Endothelial cell (in vitro differentiated cells): ENCODE measurements at regions not wholly inside any gene's neighbourhood (a gene's known extent, or its start where the extent isn't known, plus 50 kb on each side); places are given as distances from the start of the nearest gene placed in this dataset.
"Not testable (repeated sequence)": the region's sequence is repeated elsewhere in the genome, so short reads cannot be mapped to it uniquely, and the experiment has no call there.

Experiments used
- DNase-seq: peaks from one replicate; pipeline ENCODE4 v3.0.0; 2021; ENCODE audit warnings: low spot score
- H3K27ac Mint-ChIP-seq: one replicate; pipeline ENCODE4 v1.8.0; 2021; ENCODE audit warnings: mixed read lengths, inconsistent platforms; ENCODE audit not compliant: unreplicated experiment
- H3K27me3 Mint-ChIP-seq: one replicate; pipeline ENCODE4 v1.8.0; 2021; ENCODE audit warnings: mild to moderate bottlenecking, moderate library complexity, mixed read lengths, inconsistent platforms; ENCODE audit not compliant: unreplicated experiment
- H3K36me3 Mint-ChIP-seq: one replicate; pipeline ENCODE4 v1.8.0; 2021; ENCODE audit warnings: mild to moderate bottlenecking, low read depth, mixed read lengths, inconsistent platforms; ENCODE audit not compliant: unreplicated experiment
- H3K4me1 Mint-ChIP-seq: one replicate; pipeline ENCODE4 v1.8.0; 2021; ENCODE audit warnings: mild to moderate bottlenecking, mixed read lengths, inconsistent platforms; ENCODE audit not compliant: unreplicated experiment
- H3K4me3 Mint-ChIP-seq: one replicate; pipeline ENCODE4 v1.8.0; 2021; ENCODE audit warnings: mild to moderate bottlenecking, mixed read lengths, inconsistent platforms; ENCODE audit not compliant: unreplicated experiment
- H3K9me3 Mint-ChIP-seq: one replicate; pipeline ENCODE4 v1.8.0; 2021; ENCODE audit warnings: mixed read lengths, inconsistent platforms; ENCODE audit not compliant: unreplicated experiment
- TF ChIP-seq, protein P1 (sequence below): fragments of 200-600 bp; sonication (generic); IDR thresholded peaks from one replicate; pipeline ENCODE4 v1.5.0; 2021; ENCODE audit warnings: antibody characterized with exemption; ENCODE audit not compliant: unreplicated experiment

DNA sequence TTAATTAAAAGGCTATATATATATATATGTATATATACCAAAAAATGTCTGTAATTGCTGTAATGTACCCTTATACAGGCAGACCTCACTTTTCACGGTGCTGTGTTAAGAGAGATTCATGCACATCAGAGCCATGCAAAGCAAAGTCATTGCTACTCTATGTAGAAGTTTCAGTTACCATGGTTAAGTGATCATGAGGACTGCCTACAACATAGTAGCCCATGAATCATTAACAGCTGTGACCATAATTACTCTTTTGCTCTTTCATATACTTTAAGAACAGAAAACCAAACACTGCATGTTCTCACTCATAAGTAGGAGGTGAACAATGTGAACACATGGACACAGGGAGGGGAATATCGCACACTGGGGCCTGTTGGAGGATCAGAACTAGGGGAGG is 225.3 kb upstream of the EPHA3 start:
- Mint-ChIP-seq H3K36me3 (no peaks in the 10 kb centered on the region), H3K9me3 (no peaks in the 10 kb centered on the region), H3K27me3 (peaks cover 1% of the 10 kb centered on the region), H3K4me1 (no peaks in the 10 kb centered on the region), H3K27ac (no peak overlapping the region), H3K4me3 (no peak overlapping the region)
- DNase-seq: no peak
- TF ChIP-seq, protein P1, sequence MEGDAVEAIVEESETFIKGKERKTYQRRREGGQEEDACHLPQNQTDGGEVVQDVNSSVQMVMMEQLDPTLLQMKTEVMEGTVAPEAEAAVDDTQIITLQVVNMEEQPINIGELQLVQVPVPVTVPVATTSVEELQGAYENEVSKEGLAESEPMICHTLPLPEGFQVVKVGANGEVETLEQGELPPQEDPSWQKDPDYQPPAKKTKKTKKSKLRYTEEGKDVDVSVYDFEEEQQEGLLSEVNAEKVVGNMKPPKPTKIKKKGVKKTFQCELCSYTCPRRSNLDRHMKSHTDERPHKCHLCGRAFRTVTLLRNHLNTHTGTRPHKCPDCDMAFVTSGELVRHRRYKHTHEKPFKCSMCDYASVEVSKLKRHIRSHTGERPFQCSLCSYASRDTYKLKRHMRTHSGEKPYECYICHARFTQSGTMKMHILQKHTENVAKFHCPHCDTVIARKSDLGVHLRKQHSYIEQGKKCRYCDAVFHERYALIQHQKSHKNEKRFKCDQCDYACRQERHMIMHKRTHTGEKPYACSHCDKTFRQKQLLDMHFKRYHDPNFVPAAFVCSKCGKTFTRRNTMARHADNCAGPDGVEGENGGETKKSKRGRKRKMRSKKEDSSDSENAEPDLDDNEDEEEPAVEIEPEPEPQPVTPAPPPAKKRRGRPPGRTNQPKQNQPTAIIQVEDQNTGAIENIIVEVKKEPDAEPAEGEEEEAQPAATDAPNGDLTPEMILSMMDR: no peak

DNA sequence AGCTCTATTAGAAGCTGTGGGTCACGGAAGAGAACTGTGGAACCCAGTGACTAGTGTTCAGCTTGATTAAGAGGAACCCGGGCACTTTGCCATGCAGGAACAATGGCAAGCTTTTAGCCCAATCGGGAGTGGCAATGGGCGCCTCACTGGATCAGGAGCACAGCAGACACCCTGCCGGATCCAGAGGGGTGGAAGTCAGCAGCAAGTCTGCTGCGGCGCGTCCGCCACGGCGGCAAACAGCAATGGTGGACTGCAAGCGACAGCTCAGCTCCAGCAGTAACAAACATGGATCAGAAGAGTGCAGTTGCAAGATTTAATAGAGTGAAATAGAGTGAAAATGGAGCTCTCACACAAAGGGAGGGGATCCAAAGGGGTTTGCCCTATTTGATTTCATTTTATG is 220.8 kb upstream of the EPHA3 start:
- DNase-seq, H3K27me3 Mint-ChIP-seq, H3K4me1 Mint-ChIP-seq, H3K36me3 Mint-ChIP-seq, H3K27ac Mint-ChIP-seq, H3K4me3 Mint-ChIP-seq, H3K9me3 Mint-ChIP-seq: not testable (repeated sequence)

DNA sequence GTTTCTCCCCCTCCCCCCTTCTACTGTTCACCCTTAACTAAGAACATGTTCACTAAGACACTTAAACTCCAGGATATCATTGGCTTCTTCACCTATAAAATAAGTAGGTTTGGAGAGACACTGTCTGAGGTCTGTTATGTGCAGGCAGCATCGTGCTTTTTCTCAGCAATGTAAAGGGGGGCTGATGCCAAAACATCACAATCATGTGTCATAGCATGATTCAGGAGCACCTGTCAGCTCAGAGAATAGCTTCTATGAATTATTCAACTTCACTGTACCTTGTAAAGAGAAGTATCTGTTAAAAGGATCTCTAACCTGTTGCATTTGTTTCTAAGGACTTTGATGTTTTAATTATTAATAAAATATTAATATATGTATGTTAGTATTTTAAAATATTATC is 211.4 kb upstream of the EPHA3 start:
- Mint-ChIP-seq H3K36me3 (no peaks in the 10 kb centered on the region), H3K9me3 (no peaks in the 10 kb centered on the region), H3K27me3 (peaks cover 1% of the 10 kb centered on the region), H3K4me3 (no peak overlapping the region), H3K27ac (no peak overlapping the region), H3K4me1 (no peaks in the 10 kb centered on the region)
- TF ChIP-seq, protein P1: no peak
- DNase-seq: no peak

DNA sequence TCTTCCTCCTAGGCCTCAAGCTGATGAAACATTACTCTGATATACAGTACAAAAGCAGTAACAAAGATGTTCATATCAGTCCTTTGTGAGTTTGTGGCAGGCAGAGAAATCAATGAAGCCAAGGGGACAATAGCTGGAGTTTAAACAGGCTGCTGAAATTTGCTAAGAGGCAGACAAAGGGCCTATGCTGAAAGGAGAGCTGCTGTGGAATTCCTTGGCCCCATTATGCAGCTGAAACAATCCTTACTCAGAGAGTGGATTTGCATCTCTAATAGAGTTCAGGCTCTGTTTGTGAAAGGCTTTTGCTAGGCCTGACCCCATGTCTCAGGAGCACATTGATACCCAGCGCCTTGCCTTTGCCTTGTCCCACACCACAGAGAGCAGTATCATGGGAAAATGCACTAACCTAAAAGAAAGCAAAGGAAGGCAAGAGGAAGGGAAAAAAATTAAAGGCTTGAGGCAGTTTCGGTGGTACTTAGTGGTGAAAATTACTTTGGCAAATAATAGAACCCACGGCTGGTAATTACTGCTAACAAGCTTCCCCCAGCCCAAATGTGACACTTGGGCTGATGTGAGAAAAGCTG is 195.0 kb upstream of the EPHA3 start:
- TF ChIP-seq, protein P1: no peak
- no peaks in the 10 kb centered on the region for H3K36me3 Mint-ChIP-seq
- no peak overlapping the region for H3K27ac Mint-ChIP-seq
- no peaks in the 10 kb centered on the region for H3K4me1 Mint-ChIP-seq
- H3K4me3 Mint-ChIP-seq: no peak overlapping the region
- DNase-seq: peak; percentile 3
- no peaks in the 10 kb centered on the region for H3K9me3 Mint-ChIP-seq
- no peaks in the 10 kb centered on the region for H3K27me3 Mint-ChIP-seq

DNA sequence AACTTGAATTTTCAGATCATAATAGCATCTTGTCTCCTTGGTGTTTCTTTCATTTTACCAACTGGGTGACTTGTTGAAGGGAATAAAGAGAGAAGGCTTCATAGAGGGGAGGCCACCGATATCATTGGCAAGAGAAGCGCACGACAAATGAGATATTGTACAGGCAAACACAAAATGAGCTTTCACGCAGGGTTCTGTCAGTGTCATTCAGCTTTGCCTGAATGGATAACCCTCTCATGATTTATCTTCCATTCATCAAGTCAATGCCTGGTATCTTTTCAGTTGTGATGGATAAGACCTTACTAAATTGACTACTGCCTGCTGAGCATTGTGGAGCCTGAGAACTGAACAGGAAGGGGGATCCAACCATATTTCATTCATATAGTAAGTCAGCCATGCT is 188.6 kb upstream of the EPHA3 start:
- Mint-ChIP-seq H3K27ac (no peak overlapping the region), H3K4me3 (no peak overlapping the region), H3K4me1 (no peaks in the 10 kb centered on the region), H3K36me3 (no peaks in the 10 kb centered on the region), H3K9me3 (no peaks in the 10 kb centered on the region), H3K27me3 (no peaks in the 10 kb centered on the region)
- DNase-seq: no peak
- TF ChIP-seq, protein P1: no peak
